Fibroblast of pulmonary artery (primary cell): ENCODE measurements at regions not wholly inside any gene's neighbourhood (a gene's known extent, or its start where the extent isn't known, plus 50 kb on each side); places are given as distances from the start of the nearest gene placed in this dataset.
A peak's percentile ranks its signal among the peaks of the same experiment; 100 is the strongest.

Experiments
- DNase-seq: peaks from one replicate; pipeline ENCODE4 v3.0.0-alpha.2; 2010; ENCODE audit warnings: low read depth
- H3K4me3 ChIP-seq: replicated peaks from 2 replicates; pipeline ENCODE4 v1.5.1; 2011; ENCODE audit warnings: low read depth, mild to moderate bottlenecking, control low read depth, low read length, moderate library complexity
- CTCF ChIP-seq: IDR thresholded peaks from 2 replicates; pipeline ENCODE4 v1.5.1; 2011; ENCODE audit warnings: mild to moderate bottlenecking, control low read depth, low read length, inconsistent platforms; ENCODE audit errors: missing control alignments

GRCh38 chr10:63723320-63723719 lies 202.1 kb downstream of the REEP3 start:
- no peak overlapping the region for H3K4me3 ChIP-seq

GRCh38 chr10:63723741-63724140 lies 202.5 kb downstream of the REEP3 start:
- DNase-seq: no peak
- H3K4me3 ChIP-seq: no peak overlapping the region
- no peak for TF ChIP-seq CTCF

More at GRCh38 chr10:63723320-63723719, 202.1 kb downstream of the REEP3 start:
- no peak for TF ChIP-seq CTCF
- no peak for DNase-seq

GRCh38 chr10:63724922-63725321 lies 203.7 kb downstream of the REEP3 start:
- TF ChIP-seq CTCF: no peak
- H3K4me3 ChIP-seq: no peak overlapping the region
- DNase-seq: no peak

- TF ChIP-seq CTCF: no peak
- no peak overlapping the region for H3K4me3 ChIP-seq
- no peak for DNase-seq
Measured at GRCh38 chr10:63726867-63727266, 205.7 kb downstream of the REEP3 start.

- DNase-seq: no peak
- no peak overlapping the region for H3K4me3 ChIP-seq
- no peak for TF ChIP-seq CTCF
Measured at GRCh38 chr10:63727636-63728035, 206.4 kb downstream of the REEP3 start.

GRCh38 chr10:63735305-63735704 lies 214.1 kb downstream of the REEP3 start:
- TF ChIP-seq CTCF: no peak
- no peak overlapping the region for H3K4me3 ChIP-seq
- no peak for DNase-seq

GRCh38 chr10:63738410-63738809 lies 217.2 kb downstream of the REEP3 start:
- TF ChIP-seq CTCF: no peak
- no peak overlapping the region for H3K4me3 ChIP-seq
- DNase-seq: peak; percentile 66
